HepG2 (cell line): ENCODE measurements at regions not wholly inside any gene's neighbourhood (a gene's known extent, or its start where the extent isn't known, plus 50 kb on each side); places are given as distances from the start of the nearest gene placed in this dataset.

Experiments used
- AHDC1 ChIP-seq: sonication (generic); formaldehyde crosslinking; IDR thresholded peaks from 2 replicates; pipeline ENCODE4 v1.5.1; 2020; ENCODE audit warnings: mild to moderate bottlenecking, missing genetic modification reagents, borderline replicate concordance
- ELK4 ChIP-seq: sonication (generic); formaldehyde crosslinking; IDR thresholded peaks from 2 replicates; pipeline ENCODE4 v1.9.0; 2021; ENCODE audit warnings: missing genetic modification reagents, borderline replicate concordance
- HDAC1 ChIP-seq: sonication (generic); formaldehyde crosslinking; IDR thresholded peaks from 2 replicates; pipeline ENCODE4 v1.5.1; 2020; ENCODE audit warnings: mild to moderate bottlenecking, missing genetic modification reagents
- HNF1A ChIP-seq, 2 experiments: sonication (generic) in 1 of 2; formaldehyde crosslinking in 1 of 2; IDR thresholded peaks; 2 replicates each; pipeline versions ENCODE4 v1.4.0 to v1.6.1; 2016 to 2020; ENCODE audit warnings: borderline replicate concordance in 1 of 2, low read depth in 1 of 2, mild to moderate bottlenecking in 1 of 2, missing genetic modification reagents in 1 of 2
- HOXA3 ChIP-seq: sonication (generic); formaldehyde crosslinking; IDR thresholded peaks from 2 replicates; pipeline ENCODE4 v1.5.0; 2020; ENCODE audit warnings: missing genetic modification reagents
- JUNB ChIP-seq: sonication (generic); formaldehyde crosslinking; IDR thresholded peaks from 2 replicates; pipeline ENCODE4 v1.8.0; 2022; ENCODE audit warnings: missing genetic modification reagents, mild to moderate bottlenecking, borderline replicate concordance
- MAFK ChIP-seq, 2 experiments: IDR thresholded peaks in 1 of 2; conservative IDR thresholded peaks in 1 of 2; 2 replicates each; pipeline ENCODE4 v1.6.1; 2011; ENCODE audit warnings: improper control_type of control experiment in 2 of 2, low read length in 2 of 2
- NCOA1 ChIP-seq: sonication (generic); formaldehyde crosslinking; IDR thresholded peaks from 2 replicates; pipeline ENCODE4 v1.9.0; 2021; ENCODE audit warnings: missing genetic modification reagents
- REXO4 ChIP-seq: sonication (generic); formaldehyde crosslinking; IDR thresholded peaks from 2 replicates; pipeline ENCODE4 v1.8.0; 2022; ENCODE audit warnings: missing genetic modification reagents, mild to moderate bottlenecking, borderline replicate concordance
- SAP130 ChIP-seq: IDR thresholded peaks from 2 replicates; pipeline ENCODE4 v1.6.1; 2016; ENCODE audit warnings: low read depth
- SRF ChIP-seq: IDR thresholded peaks from 2 replicates; pipeline ENCODE4 v1.6.1; 2011; ENCODE audit warnings: mild to moderate bottlenecking, low read depth, low read length, moderate library complexity
- TBL1XR1 ChIP-seq: fragments of 150-350 bp; IDR thresholded peaks from 2 replicates; pipeline ENCODE4 v1.6.1; 2014; ENCODE audit warnings: borderline replicate concordance, low read length; ENCODE audit not compliant: partially characterized antibody
- TGIF2 ChIP-seq: IDR thresholded peaks from 2 replicates; pipeline ENCODE4 v1.6.1; 2016; ENCODE audit warnings: control low read depth, missing compliant biosample characterization
- THAP7 ChIP-seq: sonication (generic); formaldehyde crosslinking; IDR thresholded peaks from 2 replicates; pipeline ENCODE4 v1.8.1; 2023; ENCODE audit warnings: mild to moderate bottlenecking, missing genetic modification reagents
- ZBTB33 ChIP-seq: sonication (generic); formaldehyde crosslinking; IDR thresholded peaks from 2 replicates; pipeline ENCODE4 v1.4.0; 2020; ENCODE audit warnings: missing genetic modification reagents
- ZNF607 ChIP-seq: sonication (generic); formaldehyde crosslinking; IDR thresholded peaks from 2 replicates; pipeline ENCODE4 v1.5.1; 2020; ENCODE audit warnings: missing genetic modification reagents, mild to moderate bottlenecking, borderline replicate concordance

- TF ChIP-seq REXO4 (CRISPR knock-in tag): no peak
- no peak for TF ChIP-seq NCOA1 (CRISPR knock-in tag)
- no peak for TF ChIP-seq JUNB
- TF ChIP-seq THAP7 (CRISPR knock-in tag): no peak
- TF ChIP-seq ELK4: no peak
- TF ChIP-seq ZBTB33 (CRISPR knock-in tag): no peak
- TF ChIP-seq TGIF2 (CRISPR knock-in tag): no peak
- no peak for TF ChIP-seq MAFK (conservative IDR thresholded peaks at IDR 0.05 in 1 of 2, IDR thresholded peaks at IDR 0.05 in 1 of 2; ENCODE audit: low read length in 2 of 2)
- no peak for TF ChIP-seq SRF
- no peak for TF ChIP-seq ZNF607
- 0 out of 2 replicates have a peak, but pooled peaks have one; percentile 9 for TF ChIP-seq SAP130
- no peak for TF ChIP-seq TBL1XR1
- no peak for TF ChIP-seq AHDC1 (CRISPR knock-in tag)
- no peak for TF ChIP-seq HNF1A (IDR thresholded peaks at IDR 0.05; ENCODE audit: low read depth)
- TF ChIP-seq HNF1A (CRISPR knock-in tag; IDR thresholded peaks at IDR 0.05; ENCODE audit: borderline replicate concordance): no peak
- peak; percentile 15; the same call in 1 of the 2 replicates for TF ChIP-seq HOXA3 (CRISPR knock-in tag)
- peak; percentile 16; the same call in 1 of the 2 replicates for TF ChIP-seq HDAC1 (CRISPR knock-in tag)
These were observed 91.5 kb downstream of the TEX51 start (continued) for GRCh38 chr2:126990200-126990599.
